ENCODE measurements at regions not wholly inside any gene's neighbourhood (a gene's known extent, or its start where the extent isn't known, plus 50 kb on each side); places are given as distances from the start of the nearest gene placed in this dataset.

DNA sequence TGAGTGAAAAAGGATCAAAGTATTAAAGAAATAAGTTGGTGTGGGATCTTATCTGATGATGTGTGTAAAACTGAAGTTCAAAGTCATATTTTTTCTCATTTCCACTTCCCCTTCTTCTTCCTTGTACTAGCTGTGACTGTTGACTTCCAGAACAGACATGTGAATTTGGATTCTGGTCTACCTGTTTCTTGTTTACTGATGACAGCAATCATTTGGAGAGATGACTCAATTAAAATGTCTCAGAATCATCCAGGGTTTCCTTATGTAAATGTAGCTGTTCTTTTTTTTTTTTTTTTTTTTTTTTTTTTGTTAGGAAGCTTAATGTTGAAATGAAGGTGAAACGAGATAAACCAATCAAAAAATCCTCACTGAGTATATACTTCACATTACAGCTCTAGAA lies 819.9 kb upstream of the PIK3C3 start:
- TF ChIP-seq EP300 (IDR thresholded peaks at IDR 0.05) (no peak), POLR2A (IDR thresholded peaks at IDR 0.05) (no peak), POLR2AphosphoS5 (IDR thresholded peaks at IDR 0.05) (no peak)
- TF ChIP-seq, protein P1, sequence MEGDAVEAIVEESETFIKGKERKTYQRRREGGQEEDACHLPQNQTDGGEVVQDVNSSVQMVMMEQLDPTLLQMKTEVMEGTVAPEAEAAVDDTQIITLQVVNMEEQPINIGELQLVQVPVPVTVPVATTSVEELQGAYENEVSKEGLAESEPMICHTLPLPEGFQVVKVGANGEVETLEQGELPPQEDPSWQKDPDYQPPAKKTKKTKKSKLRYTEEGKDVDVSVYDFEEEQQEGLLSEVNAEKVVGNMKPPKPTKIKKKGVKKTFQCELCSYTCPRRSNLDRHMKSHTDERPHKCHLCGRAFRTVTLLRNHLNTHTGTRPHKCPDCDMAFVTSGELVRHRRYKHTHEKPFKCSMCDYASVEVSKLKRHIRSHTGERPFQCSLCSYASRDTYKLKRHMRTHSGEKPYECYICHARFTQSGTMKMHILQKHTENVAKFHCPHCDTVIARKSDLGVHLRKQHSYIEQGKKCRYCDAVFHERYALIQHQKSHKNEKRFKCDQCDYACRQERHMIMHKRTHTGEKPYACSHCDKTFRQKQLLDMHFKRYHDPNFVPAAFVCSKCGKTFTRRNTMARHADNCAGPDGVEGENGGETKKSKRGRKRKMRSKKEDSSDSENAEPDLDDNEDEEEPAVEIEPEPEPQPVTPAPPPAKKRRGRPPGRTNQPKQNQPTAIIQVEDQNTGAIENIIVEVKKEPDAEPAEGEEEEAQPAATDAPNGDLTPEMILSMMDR (IDR thresholded peaks at IDR 0.05) = no peak
- Histone ChIP-seq H3K27me3 (no peaks in the 10 kb centered on the region), H3K4me1 (no peaks in the 10 kb centered on the region), H3K36me3 (no peaks in the 10 kb centered on the region), H3K9me3 (no peaks in the 10 kb centered on the region), H3K27ac (no peak overlapping the region), H3K4me3 (no peak overlapping the region)
- no peak for DNase-seq (ENCODE audit: low spot score in 2 of 2)
- WGBS = 53% methylated on average over 1 of the region's 1 CpG

DNA sequence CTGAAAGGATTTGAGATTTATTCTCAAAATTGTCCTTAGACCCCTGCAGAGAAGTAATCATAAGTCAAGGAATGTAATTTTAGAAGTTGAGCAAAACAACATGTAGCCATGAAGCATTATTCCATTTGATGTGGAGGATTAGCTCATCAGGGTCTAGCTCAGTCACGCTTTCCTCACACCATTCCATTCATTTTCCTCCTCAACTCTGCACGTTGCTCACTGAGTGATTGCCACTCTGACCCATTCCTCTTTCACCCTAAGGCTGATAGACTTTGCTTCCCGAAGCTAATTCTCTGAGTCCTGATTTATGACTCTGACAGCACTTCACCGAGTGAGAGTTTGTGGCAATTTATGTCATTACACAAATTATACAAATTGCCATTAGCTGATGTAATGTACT lies 820.6 kb upstream of the PIK3C3 start:
- WGBS = 17% methylated on average over 4 of the region's 4 CpGs
- Histone ChIP-seq H3K4me3 (no peak overlapping the region), H3K9me3 (no peaks in the 10 kb centered on the region), H3K27ac (no peak overlapping the region), H3K4me1 (no peaks in the 10 kb centered on the region), H3K27me3 (no peaks in the 10 kb centered on the region), H3K36me3 (no peaks in the 10 kb centered on the region)
- no peak for DNase-seq (ENCODE audit: low spot score in 2 of 2)
- no peak for TF ChIP-seq POLR2A (IDR thresholded peaks at IDR 0.05)

DNA sequence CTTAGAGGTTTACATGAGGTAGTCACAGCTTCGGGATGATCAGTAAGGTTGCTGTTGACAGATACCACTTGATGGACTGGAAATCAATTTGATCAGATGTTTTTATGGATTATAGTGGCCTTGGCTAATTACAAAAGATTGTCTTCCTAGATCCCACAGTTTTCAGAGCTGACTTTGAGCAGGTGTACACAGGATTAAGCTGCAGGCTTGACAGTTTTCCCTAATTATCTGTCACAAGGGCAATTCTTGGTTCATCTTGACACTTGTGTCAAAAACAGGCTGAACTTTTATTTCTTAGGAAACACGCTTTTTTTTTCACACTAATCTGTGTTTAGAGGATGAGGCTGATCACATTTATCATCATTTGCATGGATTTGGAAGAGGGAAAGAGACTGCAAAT lies 824.0 kb upstream of the PIK3C3 start:
- no peaks in the 10 kb centered on the region for H3K9me3 ChIP-seq
- H3K27ac ChIP-seq = no peak overlapping the region
- no peak for DNase-seq (ENCODE audit: low spot score in 2 of 2)
- no peak overlapping the region for H3K4me3 ChIP-seq
- WGBS = 71% methylated on average over 2 of the region's 2 CpGs
- no peaks in the 10 kb centered on the region for H3K36me3 ChIP-seq
- no peaks in the 10 kb centered on the region for H3K4me1 ChIP-seq
- no peaks in the 10 kb centered on the region for H3K27me3 ChIP-seq
- TF ChIP-seq POLR2A (IDR thresholded peaks at IDR 0.05) = no peak
- TF ChIP-seq, protein P1 (IDR thresholded peaks at IDR 0.05) = no peak
- no peak for TF ChIP-seq POLR2AphosphoS5 (IDR thresholded peaks at IDR 0.05)
- no peak for TF ChIP-seq EP300 (IDR thresholded peaks at IDR 0.05)

DNA sequence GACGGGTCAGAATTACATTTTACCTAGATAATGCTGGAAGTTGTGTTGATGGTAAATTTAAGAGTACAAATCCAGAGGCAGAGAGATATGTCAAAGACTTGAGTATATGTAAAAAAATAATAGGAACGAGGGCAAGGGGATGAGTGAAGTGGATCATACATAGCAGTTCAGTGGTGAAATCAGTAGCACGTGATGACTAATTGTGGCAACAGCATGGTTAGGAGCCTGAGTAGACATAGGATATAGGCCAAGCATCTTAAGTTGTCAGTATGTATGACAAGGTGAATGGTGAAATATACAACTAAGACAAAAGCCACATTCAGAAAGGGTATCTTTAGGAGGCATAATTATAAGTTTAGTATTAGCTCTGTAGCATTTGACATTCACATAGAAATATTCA lies 826.5 kb upstream of the PIK3C3 start:
- H3K36me3 ChIP-seq = no peaks in the 10 kb centered on the region
- H3K4me1 ChIP-seq = no peaks in the 10 kb centered on the region
- TF ChIP-seq, protein P1 (IDR thresholded peaks at IDR 0.05) = no peak
- TF ChIP-seq POLR2A (IDR thresholded peaks at IDR 0.05) (no peak), EP300 (IDR thresholded peaks at IDR 0.05) (no peak), POLR2AphosphoS5 (IDR thresholded peaks at IDR 0.05) (no peak)
- no peak overlapping the region for H3K4me3 ChIP-seq
- 78% methylated on average over 3 of the region's 3 CpGs for WGBS
- no peak for DNase-seq (ENCODE audit: low spot score in 2 of 2)
- no peaks in the 10 kb centered on the region for H3K9me3 ChIP-seq
- H3K27ac ChIP-seq = no peak overlapping the region
- no peaks in the 10 kb centered on the region for H3K27me3 ChIP-seq

DNA sequence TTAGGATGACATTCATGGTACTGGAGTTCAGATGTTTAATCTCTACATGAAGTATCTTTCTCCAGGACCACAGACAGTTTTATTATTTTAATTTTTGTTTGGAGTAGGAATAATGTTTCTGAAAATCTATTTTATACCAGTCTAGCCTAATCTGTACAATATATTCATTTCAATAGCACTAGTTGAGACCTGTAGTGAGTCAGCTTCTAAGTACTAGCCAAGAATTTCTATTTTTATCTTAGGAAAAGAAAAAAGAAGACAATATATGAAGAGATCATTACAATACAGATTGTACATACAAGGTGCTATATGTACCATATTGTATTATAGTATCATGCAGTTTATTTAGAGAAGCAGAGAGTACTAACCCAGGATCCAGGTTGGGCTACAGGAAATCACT lies 826.9 kb upstream of the PIK3C3 start:
- no peak overlapping the region for H3K4me3 ChIP-seq
- H3K36me3 ChIP-seq = no peaks in the 10 kb centered on the region
- no peak overlapping the region for H3K27ac ChIP-seq
- H3K9me3 ChIP-seq = no peaks in the 10 kb centered on the region
- TF ChIP-seq POLR2AphosphoS5 (IDR thresholded peaks at IDR 0.05) (no peak), POLR2A (IDR thresholded peaks at IDR 0.05) (no peak)
- TF ChIP-seq, protein P1 (IDR thresholded peaks at IDR 0.05) = no peak
- no peaks in the 10 kb centered on the region for H3K27me3 ChIP-seq
- no peaks in the 10 kb centered on the region for H3K4me1 ChIP-seq
- no peak for DNase-seq (ENCODE audit: low spot score in 2 of 2)

DNA sequence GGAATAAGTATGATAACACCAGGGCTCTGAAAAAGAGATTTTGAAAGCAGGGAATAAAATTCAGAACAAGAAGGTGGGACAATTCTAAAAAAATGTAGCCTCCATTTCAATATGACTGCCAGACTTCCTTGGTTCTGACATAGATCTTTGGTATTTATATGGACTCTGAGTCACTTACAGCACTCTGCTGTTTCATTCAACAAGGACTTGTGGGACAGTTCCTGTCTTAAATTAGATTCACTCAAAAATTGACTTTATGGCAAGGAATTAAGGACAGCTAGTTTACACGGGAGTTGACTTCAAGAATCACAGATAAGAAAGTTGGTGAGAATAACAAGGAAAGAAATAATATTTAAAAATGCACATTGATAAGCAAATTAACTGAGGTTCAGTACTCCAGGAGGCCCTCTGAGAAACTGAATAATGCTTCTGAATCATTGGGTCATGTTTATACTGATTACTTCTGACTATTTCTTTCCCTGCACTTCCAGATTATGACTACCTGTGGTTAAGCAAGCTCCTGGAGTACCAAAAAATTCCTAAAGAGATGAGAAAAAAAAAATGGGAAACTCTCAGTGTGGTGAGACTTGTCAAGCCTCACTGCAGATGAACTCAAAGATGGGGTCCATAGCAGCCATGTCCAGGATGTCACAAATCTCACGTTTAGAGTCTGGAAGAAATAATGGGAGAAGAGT lies 828.3 kb upstream of the PIK3C3 start:
- no peaks in the 10 kb centered on the region for H3K27me3 ChIP-seq
- DNase-seq (ENCODE audit: low spot score in 2 of 2) = no peak
- no peak overlapping the region for H3K27ac ChIP-seq
- no peaks in the 10 kb centered on the region for H3K36me3 ChIP-seq
- TF ChIP-seq, protein P1 (IDR thresholded peaks at IDR 0.05) = no peak
- no peak for TF ChIP-seq POLR2A (IDR thresholded peaks at IDR 0.05)
- TF ChIP-seq POLR2AphosphoS5 (IDR thresholded peaks at IDR 0.05) = no peak
- no peak for TF ChIP-seq EP300 (IDR thresholded peaks at IDR 0.05)
- WGBS = 53% methylated on average over 2 of the region's 2 CpGs
- H3K9me3 ChIP-seq = no peaks in the 10 kb centered on the region
- H3K4me1 ChIP-seq = no peaks in the 10 kb centered on the region
- no peak overlapping the region for H3K4me3 ChIP-seq
